HCT116 (cell line): ENCODE measurements at regions not wholly inside any gene's neighbourhood (a gene's known extent, or its start where the extent isn't known, plus 50 kb on each side); places are given as distances from the start of the nearest gene placed in this dataset.
"Not testable (repeated sequence)": the region's sequence is repeated elsewhere in the genome, so short reads cannot be mapped to it uniquely, and the experiment has no call there.

Source experiments
- EZH2phosphoT487 ChIP-seq: fragments of 200-600 bp; IDR thresholded peaks from 2 replicates; pipeline ENCODE4 v1.6.1; 2018; ENCODE audit warnings: antibody characterized with exemption, borderline replicate concordance
- POLR2A ChIP-seq: IDR thresholded peaks from 2 replicates; pipeline ENCODE4 v1.7.0; 2011; ENCODE audit warnings: borderline replicate concordance; ENCODE audit not compliant: insufficient read depth, insufficient read length; ENCODE audit errors: extremely low read depth
- POLR2AphosphoS5 ChIP-seq: IDR thresholded peaks from 2 replicates; pipeline ENCODE4 v1.6.1; 2011; ENCODE audit warnings: mild to moderate bottlenecking, low read depth, low read length, moderate library complexity
- RAD21 ChIP-seq: IDR thresholded peaks from 2 replicates; pipeline ENCODE4 v1.6.1; 2012; ENCODE audit warnings: low read depth, mild to moderate bottlenecking
- SRF ChIP-seq: IDR thresholded peaks from 2 replicates; pipeline ENCODE4 v1.6.1; 2012; ENCODE audit warnings: low read depth
- YY1 ChIP-seq: IDR thresholded peaks from 2 replicates; pipeline ENCODE4 v1.6.1; 2011; ENCODE audit warnings: low read length, low read depth, moderate library complexity, mild to moderate bottlenecking; ENCODE audit not compliant: insufficient replicate concordance; ENCODE audit errors: extremely low read depth
- ZFX ChIP-seq: fragments of 450-650 bp; IDR thresholded peaks from 2 replicates; pipeline ENCODE4 v1.6.1; 2017
- TF ChIP-seq, protein P1 (sequence below), 3 experiments: fragments of 200-600 bp in 1 of 3; sonication (generic) in 1 of 3; IDR thresholded peaks in 2 of 3; conservative IDR thresholded peaks in 1 of 3; 2 replicates each; pipeline ENCODE4 v1.5.1; 2012 to 2017; ENCODE audit warnings: low read depth in 2 of 3, low read length in 2 of 3, antibody characterized with exemption in 1 of 3, borderline replicate concordance in 1 of 3, control low read depth in 1 of 3, mild to moderate bottlenecking in 1 of 3, mixed read lengths in 1 of 3, mixed run types in 1 of 3, moderate library complexity in 1 of 3; ENCODE audit not compliant: insufficient read depth in 1 of 3
- TF ChIP-seq, protein P2 (sequence below): IDR thresholded peaks from 2 replicates; pipeline ENCODE4 v1.6.1; 2012

DNA sequence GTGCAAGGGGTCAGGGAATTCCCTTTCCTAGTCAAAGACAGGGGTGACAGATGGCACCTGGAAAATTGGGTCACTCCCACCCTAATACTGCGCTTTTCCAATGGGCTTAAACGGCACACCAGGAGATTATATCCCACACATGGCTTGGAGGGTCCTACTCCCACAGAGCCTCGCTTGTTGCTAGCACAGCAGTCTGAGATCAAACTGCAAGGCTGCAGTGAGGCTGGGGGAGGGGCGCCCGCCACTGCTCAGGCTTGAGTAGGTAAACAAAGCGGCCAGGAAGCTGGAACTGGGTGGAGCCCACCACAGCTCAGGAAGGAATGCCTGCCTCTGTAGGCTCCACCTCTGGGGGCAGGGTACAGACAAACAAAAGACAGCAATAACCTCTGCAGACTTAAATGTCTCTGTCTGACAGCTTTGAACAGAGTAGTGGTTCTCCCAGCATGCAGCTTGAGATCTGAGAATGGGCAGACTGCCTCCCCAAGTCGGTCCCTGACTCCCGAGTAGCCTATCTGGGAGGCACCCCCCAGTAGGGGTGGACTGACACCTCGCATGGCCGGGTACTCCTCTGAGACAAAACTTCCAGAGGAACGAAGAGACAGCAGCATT lies 1388.7 kb upstream of the EYS start:
- not testable (repeated sequence) for TF ChIP-seq RAD21, POLR2A, YY1, EZH2phosphoT487, SRF, POLR2AphosphoS5, ZFX
- TF ChIP-seq, protein P1, sequence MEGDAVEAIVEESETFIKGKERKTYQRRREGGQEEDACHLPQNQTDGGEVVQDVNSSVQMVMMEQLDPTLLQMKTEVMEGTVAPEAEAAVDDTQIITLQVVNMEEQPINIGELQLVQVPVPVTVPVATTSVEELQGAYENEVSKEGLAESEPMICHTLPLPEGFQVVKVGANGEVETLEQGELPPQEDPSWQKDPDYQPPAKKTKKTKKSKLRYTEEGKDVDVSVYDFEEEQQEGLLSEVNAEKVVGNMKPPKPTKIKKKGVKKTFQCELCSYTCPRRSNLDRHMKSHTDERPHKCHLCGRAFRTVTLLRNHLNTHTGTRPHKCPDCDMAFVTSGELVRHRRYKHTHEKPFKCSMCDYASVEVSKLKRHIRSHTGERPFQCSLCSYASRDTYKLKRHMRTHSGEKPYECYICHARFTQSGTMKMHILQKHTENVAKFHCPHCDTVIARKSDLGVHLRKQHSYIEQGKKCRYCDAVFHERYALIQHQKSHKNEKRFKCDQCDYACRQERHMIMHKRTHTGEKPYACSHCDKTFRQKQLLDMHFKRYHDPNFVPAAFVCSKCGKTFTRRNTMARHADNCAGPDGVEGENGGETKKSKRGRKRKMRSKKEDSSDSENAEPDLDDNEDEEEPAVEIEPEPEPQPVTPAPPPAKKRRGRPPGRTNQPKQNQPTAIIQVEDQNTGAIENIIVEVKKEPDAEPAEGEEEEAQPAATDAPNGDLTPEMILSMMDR (IDR thresholded peaks at IDR 0.05 in 2 of 3, conservative IDR thresholded peaks at IDR 0.05 in 1 of 3; ENCODE audit: borderline replicate concordance in 1 of 3, insufficient read depth in 1 of 3, low read depth in 2 of 3, low read length in 2 of 3), result not testable (repeated sequence)
- TF ChIP-seq, protein P2, sequence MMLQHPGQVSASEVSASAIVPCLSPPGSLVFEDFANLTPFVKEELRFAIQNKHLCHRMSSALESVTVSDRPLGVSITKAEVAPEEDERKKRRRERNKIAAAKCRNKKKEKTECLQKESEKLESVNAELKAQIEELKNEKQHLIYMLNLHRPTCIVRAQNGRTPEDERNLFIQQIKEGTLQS, result not testable (repeated sequence)
